Astrocyte of the spinal cord (primary cell): ENCODE measurements at regions not wholly inside any gene's neighbourhood (a gene's known extent, or its start where the extent isn't known, plus 50 kb on each side); places are given as distances from the start of the nearest gene placed in this dataset.

Experiments
- DNase-seq: peaks from one replicate; pipeline ENCODE4 v3.0.0; 2011; ENCODE audit warnings: low read depth, low spot score
- H3K4me3 ChIP-seq: 2 replicates; pipeline ENCODE4 v1.5.1; 2011; ENCODE audit warnings: low read depth, mild to moderate bottlenecking, low read length, moderate library complexity
- in situ Hi-C: cut with HindIII; loops from 2 replicates; pipeline ENCODE4 v1.10.0; 2017; ENCODE audit warnings: low sequenced_read_pairs
- TF ChIP-seq, protein P1 (sequence below): IDR thresholded peaks from 2 replicates; pipeline ENCODE4 v1.5.1; 2012; ENCODE audit warnings: low read depth, mild to moderate bottlenecking, low read length, inconsistent platforms

- no peak for DNase-seq
- TF ChIP-seq, protein P1, sequence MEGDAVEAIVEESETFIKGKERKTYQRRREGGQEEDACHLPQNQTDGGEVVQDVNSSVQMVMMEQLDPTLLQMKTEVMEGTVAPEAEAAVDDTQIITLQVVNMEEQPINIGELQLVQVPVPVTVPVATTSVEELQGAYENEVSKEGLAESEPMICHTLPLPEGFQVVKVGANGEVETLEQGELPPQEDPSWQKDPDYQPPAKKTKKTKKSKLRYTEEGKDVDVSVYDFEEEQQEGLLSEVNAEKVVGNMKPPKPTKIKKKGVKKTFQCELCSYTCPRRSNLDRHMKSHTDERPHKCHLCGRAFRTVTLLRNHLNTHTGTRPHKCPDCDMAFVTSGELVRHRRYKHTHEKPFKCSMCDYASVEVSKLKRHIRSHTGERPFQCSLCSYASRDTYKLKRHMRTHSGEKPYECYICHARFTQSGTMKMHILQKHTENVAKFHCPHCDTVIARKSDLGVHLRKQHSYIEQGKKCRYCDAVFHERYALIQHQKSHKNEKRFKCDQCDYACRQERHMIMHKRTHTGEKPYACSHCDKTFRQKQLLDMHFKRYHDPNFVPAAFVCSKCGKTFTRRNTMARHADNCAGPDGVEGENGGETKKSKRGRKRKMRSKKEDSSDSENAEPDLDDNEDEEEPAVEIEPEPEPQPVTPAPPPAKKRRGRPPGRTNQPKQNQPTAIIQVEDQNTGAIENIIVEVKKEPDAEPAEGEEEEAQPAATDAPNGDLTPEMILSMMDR: no peak
- no peak overlapping the region for H3K4me3 ChIP-seq
- in situ Hi-C loops: no loop called here
Measured at GRCh38 chr14:89493877-89494634, 77.0 kb upstream of the FOXN3 start.

- no peak overlapping the region for H3K4me3 ChIP-seq
- TF ChIP-seq, protein P1: no peak
- in situ Hi-C loops: no loop called here
- no peak for DNase-seq
Measured at GRCh38 chr14:89493406-89493805, 76.4 kb upstream of the FOXN3 start.

DNA sequence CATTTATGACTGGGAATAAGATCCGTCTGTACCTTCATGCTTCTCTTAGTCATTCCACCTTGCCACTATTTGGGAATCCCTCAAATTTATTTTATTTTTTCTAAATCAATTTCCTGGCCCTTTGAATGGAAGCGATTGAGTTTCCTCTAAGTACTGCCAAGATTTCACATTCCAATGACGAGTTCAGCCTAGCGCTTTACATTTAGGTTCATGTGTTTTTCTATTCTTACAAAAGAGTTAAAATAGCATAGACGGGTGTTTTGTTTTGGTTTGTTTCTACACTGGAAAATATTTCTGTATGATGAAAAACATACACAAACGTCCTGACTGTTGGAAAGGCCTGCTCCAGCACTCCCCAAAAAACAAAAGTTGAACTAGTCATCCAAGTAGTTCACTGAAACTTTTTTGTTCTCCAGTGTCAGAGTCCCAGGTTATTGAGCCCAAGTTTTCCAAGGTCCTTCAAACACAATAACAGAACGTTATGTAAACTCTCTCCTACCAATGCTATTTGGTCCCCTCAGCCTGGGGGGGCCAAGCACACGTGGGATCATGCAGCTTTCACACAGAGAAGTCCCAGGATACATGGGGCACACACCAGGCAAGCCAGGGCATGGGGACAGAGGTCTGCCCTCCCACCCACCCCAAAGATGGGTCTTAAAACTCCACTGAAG lies 74.8 kb upstream of the FOXN3 start:
- peak; percentile 62 for DNase-seq
- TF ChIP-seq, protein P1: no peak
- no peak overlapping the region for H3K4me3 ChIP-seq
- in situ Hi-C loops: no loop called here

DNA sequence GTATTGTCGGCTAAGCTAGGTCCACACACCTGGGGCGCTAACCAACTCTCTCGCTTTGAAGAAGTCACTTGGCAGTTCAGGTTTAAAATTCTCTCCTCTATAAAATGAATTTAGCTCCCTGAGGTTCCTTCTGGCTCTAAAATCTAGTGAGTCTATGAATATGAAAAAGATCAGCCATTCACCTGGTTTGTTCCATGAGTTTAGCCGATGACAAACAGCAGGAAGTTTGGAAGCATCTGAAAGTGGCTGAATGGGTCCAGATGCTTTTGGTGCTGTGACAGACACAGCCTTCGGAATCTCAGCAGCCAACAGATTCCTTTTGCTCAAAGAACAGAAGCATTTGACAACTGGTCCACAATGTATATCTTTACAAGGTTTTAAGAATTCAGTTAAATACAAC lies 73.4 kb upstream of the FOXN3 start:
- TF ChIP-seq, protein P1: no peak

DNA sequence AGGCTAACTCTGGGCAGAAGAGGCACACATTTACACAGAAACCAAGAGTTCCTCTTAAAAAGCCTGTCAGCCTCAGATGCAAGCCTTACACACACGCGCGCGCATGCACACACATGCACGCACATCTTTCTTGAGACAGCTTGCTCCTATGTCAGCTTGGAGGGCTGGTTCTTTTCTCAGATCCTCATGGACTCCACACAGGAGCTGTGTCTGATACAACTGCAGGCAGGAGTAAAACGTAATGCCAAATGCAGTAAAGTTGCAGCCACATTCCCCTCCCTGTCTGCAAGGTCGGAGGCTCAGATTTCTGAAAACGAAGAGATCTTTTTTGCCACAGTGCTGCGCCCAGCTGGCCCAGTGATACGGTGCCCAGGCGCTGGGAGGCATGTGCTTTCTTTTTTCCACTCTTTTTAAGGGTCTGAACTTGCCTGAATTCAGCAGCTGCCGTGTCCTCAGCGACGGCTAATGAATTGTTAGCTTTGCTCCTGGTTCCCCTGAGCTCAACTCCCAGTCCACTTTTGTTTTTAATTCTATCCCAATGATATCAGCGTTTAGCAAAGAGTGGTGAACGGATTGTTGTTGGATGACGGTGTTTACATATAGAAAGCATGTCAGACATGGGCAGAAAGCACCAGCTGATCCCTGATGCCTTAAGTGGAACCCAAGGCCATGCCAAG lies 72.9 kb upstream of the FOXN3 start:
- in situ Hi-C loops: no loop called here
- DNase-seq: peak; percentile 36
- TF ChIP-seq, protein P1: no peak
- no peak overlapping the region for H3K4me3 ChIP-seq

More for the DNA sequence above, 73.4 kb upstream of the FOXN3 start:
- in situ Hi-C loops: no loop called here
- DNase-seq: no peak
- H3K4me3 ChIP-seq: no peak overlapping the region

- in situ Hi-C loops: no loop called here
- TF ChIP-seq, protein P1: no peak
- no peak for DNase-seq
- no peak overlapping the region for H3K4me3 ChIP-seq
Measured at GRCh38 chr14:89486961-89487360, 69.9 kb upstream of the FOXN3 start.
